SK-MEL-5 (cell line): ENCODE measurements at regions not wholly inside any gene's neighbourhood (a gene's known extent, or its start where the extent isn't known, plus 50 kb on each side); places are given as distances from the start of the nearest gene placed in this dataset.
"Not testable (repeated sequence)": the region's sequence is repeated elsewhere in the genome, so short reads cannot be mapped to it uniquely, and the experiment has no call there.

Source experiments
- DNase-seq: peaks from one replicate; pipeline ENCODE4 v3.0.0-alpha.2; 2016; ENCODE audit warnings: low read depth, low spot score
- in situ Hi-C: cut with HindIII; loops from 2 replicates; pipeline ENCODE4 v1.10.0; 2016; ENCODE audit warnings: low sequenced_read_pairs, high pct_unique_total_duplicates, low pct_unique_long_range_greater_than_20kb

DNA sequence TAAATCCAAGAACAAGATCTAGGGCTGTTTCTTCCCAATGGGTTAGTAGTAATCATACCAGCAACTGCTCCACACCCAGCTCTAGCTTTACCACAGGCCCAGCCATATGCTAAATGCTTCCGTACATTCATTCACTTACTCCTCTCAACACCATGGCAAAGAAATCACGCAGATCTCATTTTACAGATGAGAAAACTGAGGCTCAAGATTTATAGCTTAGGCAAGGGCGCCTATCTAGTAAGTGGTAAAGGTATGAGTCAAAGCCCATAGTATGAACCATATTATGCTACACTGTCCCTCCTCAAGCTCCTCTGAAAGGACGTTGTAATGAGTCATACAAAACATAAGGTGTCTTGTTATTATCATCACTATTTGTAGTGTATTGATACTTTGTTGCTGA lies 82.2 kb downstream of the NIBAN1 start:
- no peak for DNase-seq
- in situ Hi-C loops = no loop called here

DNA sequence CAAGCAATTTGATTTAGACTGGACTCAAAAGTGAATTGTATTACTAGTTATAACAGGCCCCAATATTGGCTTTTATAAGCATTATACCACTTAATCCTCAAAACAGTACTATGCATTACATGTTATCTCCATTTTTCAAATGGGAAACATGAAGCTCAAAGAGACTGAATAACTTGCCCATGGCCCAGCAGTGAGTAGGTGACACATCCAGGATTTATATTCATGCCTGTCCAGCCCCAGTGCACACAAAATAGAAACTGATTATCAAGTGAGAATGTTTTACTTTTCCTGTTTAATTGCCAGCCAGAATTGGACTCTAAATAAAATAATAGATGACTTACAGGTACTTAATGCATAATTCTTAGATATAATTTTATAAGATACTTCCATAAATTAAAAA lies 82.9 kb downstream of the NIBAN1 start:
- no peak for DNase-seq

DNA sequence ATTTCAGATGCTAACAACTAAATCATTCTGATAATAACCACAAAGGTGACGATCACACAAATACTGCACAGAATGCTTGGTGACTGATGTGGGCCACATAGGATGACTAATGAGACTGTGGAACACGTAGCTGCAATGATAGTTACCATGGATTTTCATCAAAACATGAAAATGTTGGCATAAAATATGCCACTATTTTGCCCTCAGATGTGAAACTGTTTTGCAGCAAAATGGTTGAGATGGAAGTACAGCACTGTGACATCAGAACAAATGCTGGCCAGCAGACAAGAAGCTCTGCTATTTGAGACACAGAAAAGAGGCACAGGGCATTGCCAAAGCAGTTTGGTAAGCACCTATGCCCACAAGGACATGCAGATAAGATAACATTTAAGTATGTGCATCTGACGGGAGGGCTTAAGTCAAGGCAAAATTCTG lies 83.8 kb downstream of the NIBAN1 start:
- DNase-seq = no peak

More for the DNA sequence above, 82.9 kb downstream of the NIBAN1 start:
- in situ Hi-C loops = no loop called here

GRCh38 chr1:184889902-184890301 lies 84.4 kb downstream of the NIBAN1 start:
- in situ Hi-C loops = no loop called here
- DNase-seq = peak; percentile 47

More for the DNA sequence above, 83.8 kb downstream of the NIBAN1 start:
- in situ Hi-C loops = no loop called here

- in situ Hi-C loops = no loop called here
- DNase-seq = no peak
Observed at GRCh38 chr1:184889166-184889565, 85.1 kb downstream of the NIBAN1 start.

DNA sequence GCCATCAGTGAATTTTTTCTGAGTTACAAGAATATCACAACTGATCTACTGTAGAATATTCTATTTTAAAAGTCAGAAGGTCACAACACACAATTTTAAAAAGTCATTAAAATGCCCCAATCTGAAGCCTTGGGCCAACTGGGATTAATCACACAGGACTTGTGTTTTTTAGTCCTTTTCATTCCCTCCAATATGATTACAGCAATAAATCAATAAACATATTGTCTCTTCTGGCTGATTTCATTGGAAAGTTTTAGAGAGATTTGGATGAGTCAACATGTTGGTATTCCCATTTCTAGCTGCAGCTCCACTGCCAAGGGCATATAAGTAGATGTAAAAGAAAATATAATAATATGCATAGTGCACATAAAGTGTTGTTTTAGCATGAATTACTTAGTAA lies 85.8 kb downstream of the NIBAN1 start:
- in situ Hi-C loops = no loop called here
- peak; percentile 38 for DNase-seq

DNA sequence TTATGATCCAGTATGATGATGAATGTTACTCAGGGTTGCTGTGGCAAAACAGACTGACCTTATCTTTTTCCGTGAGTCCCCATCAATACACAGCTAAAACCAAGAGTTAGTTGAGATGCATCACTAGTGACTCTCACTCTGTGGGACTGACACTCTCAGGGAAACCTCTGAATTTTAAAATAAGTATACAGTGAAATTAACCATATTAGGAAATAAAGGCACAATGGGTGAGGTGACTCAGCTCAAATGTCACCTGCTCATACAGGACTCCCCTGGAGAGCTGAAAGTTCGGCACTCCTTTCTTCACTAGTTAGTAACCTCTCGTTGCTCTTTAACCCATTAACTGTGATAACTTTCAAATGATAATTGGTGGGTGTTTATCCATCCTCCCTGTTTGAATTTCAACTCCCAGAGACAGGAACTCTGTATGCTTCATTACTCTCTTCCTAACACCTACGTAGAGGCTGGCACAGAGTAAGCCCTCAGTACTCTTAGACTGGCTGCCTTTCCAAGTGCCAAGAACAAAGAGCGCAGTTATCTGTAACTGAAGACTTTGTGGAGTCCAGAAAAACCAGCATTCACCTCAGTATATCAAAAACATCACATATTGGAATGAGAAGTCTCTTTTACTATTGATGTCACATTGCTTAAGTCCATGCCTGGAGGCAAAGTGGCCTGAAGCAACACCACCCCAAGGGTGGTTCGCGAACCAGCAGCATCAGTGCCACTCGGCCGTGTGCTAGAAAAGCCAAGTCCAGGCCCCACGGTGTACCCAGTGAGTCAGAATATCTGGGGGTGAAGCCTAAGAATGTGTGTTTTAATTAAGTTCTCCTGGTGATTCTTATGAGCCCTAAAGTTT lies 91.1 kb downstream of the NIBAN1 start:
- peak; percentile 7 for DNase-seq
- in situ Hi-C loops = no loop called here

- in situ Hi-C loops = no loop called here
- no peak for DNase-seq
Observed at GRCh38 chr1:184881941-184882913, 92.1 kb downstream of the NIBAN1 start.

- in situ Hi-C loops = no loop called here
- no peak for DNase-seq
Observed at GRCh38 chr1:184879876-184880557, 94.3 kb downstream of the NIBAN1 start.

- in situ Hi-C loops = no loop called here
Observed at GRCh38 chr1:184878602-184879001, 95.7 kb downstream of the NIBAN1 start.

GRCh38 chr1:184878002-184878401 lies 96.3 kb downstream of the NIBAN1 start:
- in situ Hi-C loops = no loop called here

More at GRCh38 chr1:184878602-184879001, 95.7 kb downstream of the NIBAN1 start:
- DNase-seq = no peak

DNA sequence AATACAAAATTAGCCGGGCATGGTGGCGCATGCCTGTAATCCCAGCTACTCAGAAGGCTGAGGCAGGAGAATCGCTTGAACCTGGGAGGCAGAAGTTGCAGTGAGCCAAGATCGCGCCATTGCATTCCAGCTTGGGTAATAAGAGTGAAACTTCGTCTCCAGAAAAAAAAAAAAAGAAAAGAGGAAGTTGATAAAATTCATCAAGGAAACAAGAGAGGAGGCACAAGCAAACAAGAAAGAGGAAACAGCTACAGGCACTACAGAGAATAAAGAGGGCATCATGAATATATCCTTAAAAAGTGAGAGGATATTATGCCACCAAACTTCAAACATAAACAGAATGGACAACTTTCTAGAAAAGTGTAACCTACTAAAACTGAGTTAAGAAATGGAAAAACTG lies 98.3 kb downstream of the NIBAN1 start:
- not testable (repeated sequence) for DNase-seq

More at GRCh38 chr1:184878002-184878401, 96.3 kb downstream of the NIBAN1 start:
- no peak for DNase-seq

DNA sequence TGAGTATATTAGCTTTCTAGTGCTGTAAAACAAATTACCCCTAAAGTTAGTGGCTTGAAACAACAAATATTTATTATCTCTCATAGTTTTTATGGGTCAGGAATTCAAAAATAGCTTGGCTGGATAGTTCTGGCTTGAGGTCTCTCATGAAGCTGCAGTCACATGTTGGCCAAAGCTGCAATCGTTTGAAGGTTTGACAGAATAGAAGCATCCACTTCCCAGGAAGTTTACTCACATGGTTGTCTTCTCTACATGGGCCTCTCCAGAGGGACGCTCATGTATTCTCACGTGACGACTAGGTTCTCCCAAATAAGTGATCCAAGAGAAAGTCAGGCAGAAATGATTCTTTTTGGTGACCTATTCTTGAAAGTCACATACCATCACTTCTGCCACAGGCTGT lies 99.1 kb downstream of the NIBAN1 start:
- in situ Hi-C loops = no loop called here
- peak; percentile 3 for DNase-seq

More for the DNA sequence above, 98.3 kb downstream of the NIBAN1 start:
- in situ Hi-C loops = not testable (repeated sequence)

- in situ Hi-C loops = no loop called here
- no peak for DNase-seq
Observed at GRCh38 chr1:184870319-184870718, 104.0 kb downstream of the NIBAN1 start.

- in situ Hi-C loops = no loop called here
Observed at GRCh38 chr1:184867866-184868689, 106.2 kb downstream of the NIBAN1 start.

GRCh38 chr1:184866991-184867788 lies 107.1 kb downstream of the NIBAN1 start:
- in situ Hi-C loops = no loop called here
- DNase-seq = peak; percentile 42

More at GRCh38 chr1:184867866-184868689, 106.2 kb downstream of the NIBAN1 start:
- peak; percentile 9 for DNase-seq
